ENCODE measurements at regions not wholly inside any gene's neighbourhood (a gene's known extent, or its start where the extent isn't known, plus 50 kb on each side); places are given as distances from the start of the nearest gene placed in this dataset.

- TF ChIP-seq KDM1A (IDR thresholded peaks at IDR 0.05; ENCODE audit: borderline replicate concordance) (no peak), SKIL (IDR thresholded peaks at IDR 0.05; ENCODE audit: low read depth, poor library complexity, severe bottlenecking) (peak; percentile 81), ZNF687 (IDR thresholded peaks at IDR 0.05) (no peak), RB1 (IDR thresholded peaks at IDR 0.05; ENCODE audit: borderline replicate concordance) (no peak), ZBED1 (IDR thresholded peaks at IDR 0.05; ENCODE audit: borderline replicate concordance) (peak; percentile 92; the same call in 1 of the 2 replicates), TAF1 (IDR thresholded peaks at IDR 0.05; ENCODE audit: borderline replicate concordance, low read depth, low read length) (peak; percentile 55; the same call in 1 of the 2 replicates), SMARCA5 (IDR thresholded peaks at IDR 0.05) (no peak), ESRRA (IDR thresholded peaks at IDR 0.05; ENCODE audit: low read length) (no peak), SP1 (IDR thresholded peaks at IDR 0.05; ENCODE audit: low read depth, low read length) (peak; percentile 89), TBL1XR1 (IDR thresholded peaks at IDR 0.05; ENCODE audit: low read depth, low read length) (peak; percentile 87; the same call in 1 of the 2 replicates), IKZF1 (conservative IDR thresholded peaks at IDR 0.05) (peak; percentile 82), DPF2 (IDR thresholded peaks at IDR 0.05) (peak; percentile 79), IKZF2 (IDR thresholded peaks at IDR 0.05) (peak; percentile 89 to 90), ZSCAN29 (IDR thresholded peaks at IDR 0.05) (0 out of 2 replicates have a peak, but pooled peaks have one; percentile 39), RAD21 (IDR thresholded peaks at IDR 0.05; ENCODE audit: insufficient read depth, low read depth, low read length) (peak; percentile 31; the same call in 1 of the 2 replicates), TCF3 (IDR thresholded peaks at IDR 0.05; ENCODE audit: borderline replicate concordance, insufficient read depth, low read depth, low read length) (0 out of 2 replicates have a peak, but pooled peaks have one; percentile 59), BMI1 (IDR thresholded peaks at IDR 0.05; ENCODE audit: borderline replicate concordance) (0 out of 2 replicates have a peak, but pooled peaks have one; percentile 45), CREB1 (IDR thresholded peaks at IDR 0.05; ENCODE audit: low read depth) (peak; percentile 83), EP300 (IDR thresholded peaks at IDR 0.05; ENCODE audit: borderline replicate concordance in 1 of 2, control insufficient read depth in 1 of 2, low read depth in 2 of 2, low read length in 2 of 2) (peak; percentile 90 to 96), POU2F2 (IDR thresholded peaks at IDR 0.05; ENCODE audit: borderline replicate concordance, low read depth, low read length) (peak; percentile 99), TCF12 (IDR thresholded peaks at IDR 0.05; ENCODE audit: low read depth, low read length) (peak; percentile 69)
- TF ChIP-seq, protein P1, sequence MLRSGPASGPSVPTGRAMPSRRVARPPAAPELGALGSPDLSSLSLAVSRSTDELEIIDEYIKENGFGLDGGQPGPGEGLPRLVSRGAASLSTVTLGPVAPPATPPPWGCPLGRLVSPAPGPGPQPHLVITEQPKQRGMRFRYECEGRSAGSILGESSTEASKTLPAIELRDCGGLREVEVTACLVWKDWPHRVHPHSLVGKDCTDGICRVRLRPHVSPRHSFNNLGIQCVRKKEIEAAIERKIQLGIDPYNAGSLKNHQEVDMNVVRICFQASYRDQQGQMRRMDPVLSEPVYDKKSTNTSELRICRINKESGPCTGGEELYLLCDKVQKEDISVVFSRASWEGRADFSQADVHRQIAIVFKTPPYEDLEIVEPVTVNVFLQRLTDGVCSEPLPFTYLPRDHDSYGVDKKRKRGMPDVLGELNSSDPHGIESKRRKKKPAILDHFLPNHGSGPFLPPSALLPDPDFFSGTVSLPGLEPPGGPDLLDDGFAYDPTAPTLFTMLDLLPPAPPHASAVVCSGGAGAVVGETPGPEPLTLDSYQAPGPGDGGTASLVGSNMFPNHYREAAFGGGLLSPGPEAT (IDR thresholded peaks at IDR 0.05; ENCODE audit: low read depth) = peak; percentile 72; the same call in 1 of the 2 replicates
- TF ChIP-seq, protein P2, sequence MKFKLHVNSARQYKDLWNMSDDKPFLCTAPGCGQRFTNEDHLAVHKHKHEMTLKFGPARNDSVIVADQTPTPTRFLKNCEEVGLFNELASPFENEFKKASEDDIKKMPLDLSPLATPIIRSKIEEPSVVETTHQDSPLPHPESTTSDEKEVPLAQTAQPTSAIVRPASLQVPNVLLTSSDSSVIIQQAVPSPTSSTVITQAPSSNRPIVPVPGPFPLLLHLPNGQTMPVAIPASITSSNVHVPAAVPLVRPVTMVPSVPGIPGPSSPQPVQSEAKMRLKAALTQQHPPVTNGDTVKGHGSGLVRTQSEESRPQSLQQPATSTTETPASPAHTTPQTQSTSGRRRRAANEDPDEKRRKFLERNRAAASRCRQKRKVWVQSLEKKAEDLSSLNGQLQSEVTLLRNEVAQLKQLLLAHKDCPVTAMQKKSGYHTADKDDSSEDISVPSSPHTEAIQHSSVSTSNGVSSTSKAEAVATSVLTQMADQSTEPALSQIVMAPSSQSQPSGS (IDR thresholded peaks at IDR 0.05; ENCODE audit: low read length) = peak; percentile 94
Observed at GRCh38 chrX:5646818-5647217, 581.8 kb downstream of the NLGN4X start (continued).

All from GM12878 (cell line).